OCI-LY3 (cell line): ENCODE measurements at regions not wholly inside any gene's neighbourhood (a gene's known extent, or its start where the extent isn't known, plus 50 kb on each side); places are given as distances from the start of the nearest gene placed in this dataset.

Source experiments
- EZH2phosphoT487 ChIP-seq: fragments of 200-600 bp; shearing (Covaris generic); IDR thresholded peaks from 2 replicates; pipeline ENCODE4 v1.6.1; 2018; ENCODE audit warnings: antibody characterized with exemption, mixed run types, low read depth
- TF ChIP-seq, protein P1 (sequence below): fragments of 200-600, 300-600 bp; sonication (generic); IDR thresholded peaks from 2 replicates; pipeline ENCODE4 v1.5.1; 2014; ENCODE audit warnings: antibody characterized with exemption, low read length, low read depth

DNA sequence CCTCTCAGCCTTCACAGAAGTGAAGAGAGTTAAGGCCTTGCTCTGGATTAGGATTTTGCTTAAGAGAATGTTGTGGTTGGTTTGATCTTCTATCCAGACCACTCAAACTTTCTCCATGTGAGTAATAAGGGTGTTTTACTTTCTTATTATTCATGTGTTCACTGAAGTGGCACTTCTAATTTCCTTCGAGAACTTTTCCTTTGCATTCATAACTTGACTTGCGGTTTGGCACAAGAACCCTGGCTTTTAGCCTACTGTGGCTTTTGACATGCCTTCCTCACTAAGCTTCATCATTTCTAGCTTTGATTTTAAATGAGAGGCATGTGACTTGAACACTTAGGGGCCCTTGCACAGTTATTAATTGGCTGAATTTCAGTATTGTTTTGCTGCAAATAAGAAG is 166.1 kb upstream of the OPRM1 start:
- no peak for TF ChIP-seq EZH2phosphoT487
- TF ChIP-seq, protein P1, sequence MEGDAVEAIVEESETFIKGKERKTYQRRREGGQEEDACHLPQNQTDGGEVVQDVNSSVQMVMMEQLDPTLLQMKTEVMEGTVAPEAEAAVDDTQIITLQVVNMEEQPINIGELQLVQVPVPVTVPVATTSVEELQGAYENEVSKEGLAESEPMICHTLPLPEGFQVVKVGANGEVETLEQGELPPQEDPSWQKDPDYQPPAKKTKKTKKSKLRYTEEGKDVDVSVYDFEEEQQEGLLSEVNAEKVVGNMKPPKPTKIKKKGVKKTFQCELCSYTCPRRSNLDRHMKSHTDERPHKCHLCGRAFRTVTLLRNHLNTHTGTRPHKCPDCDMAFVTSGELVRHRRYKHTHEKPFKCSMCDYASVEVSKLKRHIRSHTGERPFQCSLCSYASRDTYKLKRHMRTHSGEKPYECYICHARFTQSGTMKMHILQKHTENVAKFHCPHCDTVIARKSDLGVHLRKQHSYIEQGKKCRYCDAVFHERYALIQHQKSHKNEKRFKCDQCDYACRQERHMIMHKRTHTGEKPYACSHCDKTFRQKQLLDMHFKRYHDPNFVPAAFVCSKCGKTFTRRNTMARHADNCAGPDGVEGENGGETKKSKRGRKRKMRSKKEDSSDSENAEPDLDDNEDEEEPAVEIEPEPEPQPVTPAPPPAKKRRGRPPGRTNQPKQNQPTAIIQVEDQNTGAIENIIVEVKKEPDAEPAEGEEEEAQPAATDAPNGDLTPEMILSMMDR, result no peak
